Ovary (tissue), 3 donors: ENCODE measurements at regions not wholly inside any gene's neighbourhood (a gene's known extent, or its start where the extent isn't known, plus 50 kb on each side); places are given as distances from the start of the nearest gene placed in this dataset.

Source experiments
- CTCF ChIP-seq, 3 donors: fragments of 450-650 bp in 2 of 3; fragments of 200-600 bp in 1 of 3; IDR thresholded peaks; one replicate each; pipeline versions ENCODE4 v1.5.1 to v1.8.0; 2016 to 2022; ENCODE audit warnings: antibody characterized with exemption in 3 of 3, mild to moderate bottlenecking in 1 of 3
- EP300 ChIP-seq: sonication (generic); formaldehyde crosslinking; IDR thresholded peaks from one replicate; pipeline ENCODE4 v1.6.1; 2017; ENCODE audit warnings: antibody characterized with exemption
- POLR2A ChIP-seq: fragments of 450-650 bp; IDR thresholded peaks from one replicate; pipeline ENCODE4 v1.6.1; 2017; ENCODE audit warnings: antibody characterized with exemption, mild to moderate bottlenecking, moderate library complexity
- donor health status: DM: no; HTN: no; CAD: no.

DNA sequence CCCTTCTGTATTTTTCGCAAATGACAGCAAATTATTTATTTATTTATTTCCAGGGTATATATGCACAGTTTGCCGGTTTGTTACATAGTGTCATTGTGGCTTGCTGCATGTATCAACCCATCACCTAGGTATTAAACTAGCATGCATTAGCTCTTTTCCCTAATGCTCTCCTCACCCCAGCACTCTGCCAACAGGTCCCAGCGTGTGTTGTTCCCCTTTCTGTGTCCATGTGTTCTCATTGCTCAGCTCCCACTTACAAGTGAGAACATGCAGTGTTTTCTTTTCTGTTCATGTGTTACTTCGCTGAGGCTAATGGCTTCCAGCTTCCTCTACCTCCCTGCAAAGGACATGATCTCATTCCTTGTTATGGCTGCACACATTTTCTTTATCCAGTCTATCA lies 592.3 kb downstream of the TRIB2 start:
- no peak for TF ChIP-seq CTCF (IDR thresholded peaks at IDR 0.05)
- TF ChIP-seq POLR2A, result no peak
- no peak for TF ChIP-seq EP300
